ENCODE measurements at regions not wholly inside any gene's neighbourhood (a gene's known extent, or its start where the extent isn't known, plus 50 kb on each side); places are given as distances from the start of the nearest gene placed in this dataset.
A peak's percentile ranks its signal among the peaks of the same experiment; 100 is the strongest.
"Not testable (repeated sequence)": the region's sequence is repeated elsewhere in the genome, so short reads cannot be mapped to it uniquely, and the experiment has no call there.

GRCh38 chr22:25431637-25432342 lies 132.7 kb upstream of the GRK3 start:
- H3K9me3 ChIP-seq (ENCODE audit: control insufficient read depth in 1 of 2, low read length in 2 of 2); H3K27ac ChIP-seq (ENCODE audit: low read depth, low read length); H3K4me1 ChIP-seq (ENCODE audit: control insufficient read depth in 1 of 2, insufficient read depth in 2 of 2, low read length in 2 of 2): not testable (repeated sequence)

DNA sequence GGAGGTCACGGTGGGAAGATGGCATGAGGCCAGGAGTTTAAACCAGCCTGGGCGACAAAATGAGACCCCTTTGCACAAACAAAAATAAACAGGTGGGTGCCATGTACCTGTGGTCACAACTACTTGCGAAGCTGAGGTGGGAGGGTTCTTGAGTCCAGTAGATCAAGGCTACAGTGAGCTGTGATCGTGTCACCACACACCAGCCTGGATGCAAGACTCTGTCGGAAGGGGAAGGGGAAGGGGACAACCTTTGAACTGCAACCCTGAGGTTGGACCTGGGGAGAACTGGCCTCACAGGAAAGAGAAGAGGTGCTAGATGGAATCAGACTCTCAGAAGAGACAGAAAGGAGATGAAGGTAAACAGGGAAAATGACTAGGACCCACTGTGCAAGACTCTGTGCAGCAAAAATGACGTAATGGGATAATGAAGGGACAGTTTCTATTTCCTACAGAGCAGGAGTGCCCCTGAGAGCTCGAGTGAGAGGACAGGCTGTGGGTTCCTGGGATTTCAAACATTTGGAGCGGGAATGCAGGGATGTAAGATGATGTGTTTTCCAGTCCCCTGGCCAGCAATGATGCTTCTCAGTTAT lies 131.0 kb upstream of the GRK3 start:
- not testable (repeated sequence) for H3K27me3 ChIP-seq (ENCODE audit: control insufficient read depth in 1 of 2, insufficient read depth in 2 of 2, low read length in 2 of 2); H3K4me3 ChIP-seq (ENCODE audit: low read depth in 1 of 2, low read length in 2 of 2); H3K36me3 ChIP-seq (ENCODE audit: control insufficient read depth in 1 of 2, insufficient read depth in 2 of 2, low read length in 2 of 2); H3K4me1 ChIP-seq (ENCODE audit: control insufficient read depth in 1 of 2, insufficient read depth in 2 of 2, low read length in 2 of 2); H3K9ac ChIP-seq (ENCODE audit: low read depth in 1 of 2, low read length in 2 of 2); H3K9me3 ChIP-seq (ENCODE audit: control insufficient read depth in 1 of 2, low read length in 2 of 2); H3K27ac ChIP-seq (ENCODE audit: low read depth, low read length)

More at GRCh38 chr22:25431637-25432342, 132.7 kb upstream of the GRK3 start:
- H3K36me3 ChIP-seq (ENCODE audit: control insufficient read depth in 1 of 2, insufficient read depth in 2 of 2, low read length in 2 of 2); H3K9ac ChIP-seq (ENCODE audit: low read depth in 1 of 2, low read length in 2 of 2); H3K4me3 ChIP-seq (ENCODE audit: low read depth in 1 of 2, low read length in 2 of 2); H3K27me3 ChIP-seq (ENCODE audit: control insufficient read depth in 1 of 2, insufficient read depth in 2 of 2, low read length in 2 of 2): not testable (repeated sequence)

- Histone ChIP-seq H3K27me3 (ENCODE audit: control insufficient read depth in 1 of 2, insufficient read depth in 2 of 2, low read length in 2 of 2) (no peaks in the 10 kb centered on the region), H3K9ac (ENCODE audit: low read depth in 1 of 2, low read length in 2 of 2) (no peak overlapping the region), H3K36me3 (ENCODE audit: control insufficient read depth in 1 of 2, insufficient read depth in 2 of 2, low read length in 2 of 2) (no peaks in the 10 kb centered on the region), H3K4me3 (ENCODE audit: low read depth in 1 of 2, low read length in 2 of 2) (no peak overlapping the region), H3K27ac (ENCODE audit: low read depth, low read length) (no peak overlapping the region), H3K4me1 (ENCODE audit: control insufficient read depth in 1 of 2, insufficient read depth in 2 of 2, low read length in 2 of 2) (no peaks in the 10 kb centered on the region), H3K9me3 (ENCODE audit: control insufficient read depth in 1 of 2, low read length in 2 of 2) (no peaks in the 10 kb centered on the region)
These were observed 126.9 kb upstream of the GRK3 start for GRCh38 chr22:25437414-25438160.

- Histone ChIP-seq H3K9ac (ENCODE audit: low read depth in 1 of 2, low read length in 2 of 2) (peak overlapping the region; percentile 15 to 16), H3K27ac (ENCODE audit: low read depth, low read length) (no peak overlapping the region), H3K4me1 (ENCODE audit: control insufficient read depth in 1 of 2, insufficient read depth in 2 of 2, low read length in 2 of 2) (peaks cover 21 to 23% of the 10 kb centered on the region in 2 donors)
These were observed 117.3 kb upstream of the GRK3 start for GRCh38 chr22:25447067-25447685.

DNA sequence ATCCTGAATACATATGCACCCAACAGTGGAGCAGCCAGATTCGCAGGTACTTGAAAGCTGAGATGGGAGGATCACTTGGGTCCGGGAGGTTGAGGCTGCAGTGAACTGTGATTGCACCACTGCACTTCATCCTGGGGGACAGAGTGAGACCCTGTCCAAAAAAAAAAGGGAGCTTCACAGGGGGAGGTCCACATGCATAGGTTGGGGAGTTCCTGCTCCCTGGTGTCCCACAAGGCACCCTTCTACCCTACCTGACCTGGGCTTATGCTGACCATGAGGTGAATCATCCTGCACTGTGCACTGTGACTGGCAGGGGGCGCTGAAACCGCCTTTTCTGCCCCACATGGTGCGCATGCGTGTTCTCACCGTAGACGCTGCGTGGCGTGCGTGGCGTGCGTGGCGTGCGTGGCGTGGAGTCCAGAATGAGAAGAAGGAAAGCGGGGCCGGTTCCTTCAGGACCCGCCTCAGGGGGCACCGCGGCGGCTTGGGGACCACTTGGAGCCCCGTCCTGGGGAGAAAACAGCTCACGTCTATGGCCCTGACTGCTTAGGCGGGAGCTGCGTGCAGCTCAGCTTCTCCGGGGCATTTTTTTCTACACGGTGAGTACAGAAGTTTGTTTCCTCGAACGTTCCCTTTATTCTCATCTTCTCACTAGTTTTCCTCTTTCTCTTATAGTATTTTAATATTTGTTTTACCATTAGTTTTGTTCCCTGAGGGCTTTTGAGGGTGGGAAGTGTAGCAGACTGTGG lies 116.6 kb upstream of the GRK3 start:
- Histone ChIP-seq H3K27ac (ENCODE audit: low read depth, low read length) (no peak overlapping the region), H3K9me3 (ENCODE audit: control insufficient read depth in 1 of 2, low read length in 2 of 2) (no peaks in the 10 kb centered on the region), H3K4me1 (ENCODE audit: control insufficient read depth in 1 of 2, insufficient read depth in 2 of 2, low read length in 2 of 2) (peaks cover 22 to 23% of the 10 kb centered on the region in 2 donors), H3K9ac (ENCODE audit: low read depth in 1 of 2, low read length in 2 of 2) (peak overlapping the region; percentile 83 to 86), H3K36me3 (ENCODE audit: control insufficient read depth in 1 of 2, insufficient read depth in 2 of 2, low read length in 2 of 2) (no peaks in the 10 kb centered on the region), H3K4me3 (ENCODE audit: low read depth in 1 of 2, low read length in 2 of 2) (peak overlapping the region; percentile 87 to 98), H3K27me3 (ENCODE audit: control insufficient read depth in 1 of 2, insufficient read depth in 2 of 2, low read length in 2 of 2) (no peaks in the 10 kb centered on the region)

More at GRCh38 chr22:25447067-25447685, 117.3 kb upstream of the GRK3 start:
- Histone ChIP-seq H3K27me3 (ENCODE audit: control insufficient read depth in 1 of 2, insufficient read depth in 2 of 2, low read length in 2 of 2) (no peaks in the 10 kb centered on the region), H3K4me3 (ENCODE audit: low read depth in 1 of 2, low read length in 2 of 2) (peak overlapping the region; percentile 87 to 98), H3K36me3 (ENCODE audit: control insufficient read depth in 1 of 2, insufficient read depth in 2 of 2, low read length in 2 of 2) (no peaks in the 10 kb centered on the region), H3K9me3 (ENCODE audit: control insufficient read depth in 1 of 2, low read length in 2 of 2) (no peaks in the 10 kb centered on the region)

DNA sequence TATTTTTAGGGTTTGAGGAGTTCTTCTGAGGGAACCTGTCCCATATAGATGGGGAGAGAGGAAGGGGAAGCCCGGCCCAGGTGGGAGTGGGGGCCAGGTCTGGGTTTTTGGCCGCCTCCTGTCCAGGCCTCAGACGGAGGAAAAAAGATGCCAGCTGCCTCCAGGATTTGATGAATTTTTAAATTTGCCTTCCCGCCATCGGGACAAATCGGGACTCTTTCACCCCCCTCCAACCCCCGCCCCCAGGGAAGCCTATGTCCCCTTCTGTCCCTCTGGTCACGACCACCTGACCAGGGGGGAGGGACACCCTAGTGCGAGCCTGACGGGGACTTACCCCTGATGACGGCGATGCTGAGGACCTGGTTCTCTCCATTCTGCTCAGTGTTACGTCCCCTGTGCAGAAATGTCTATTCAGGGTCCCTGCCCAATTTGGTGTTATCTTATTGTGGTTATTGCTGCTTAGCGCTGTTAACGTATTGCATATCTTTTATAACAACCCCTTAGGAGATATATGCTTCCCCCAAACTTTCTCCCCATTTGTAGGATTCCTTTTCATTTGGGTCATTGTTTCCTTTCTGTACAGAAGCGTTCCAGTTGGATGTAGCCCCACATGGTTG lies 115.9 kb upstream of the GRK3 start:
- Histone ChIP-seq H3K4me3 (ENCODE audit: low read depth in 1 of 2, low read length in 2 of 2) (peak overlapping the region; percentile 87 to 98), H3K27me3 (ENCODE audit: control insufficient read depth in 1 of 2, insufficient read depth in 2 of 2, low read length in 2 of 2) (no peaks in the 10 kb centered on the region), H3K36me3 (ENCODE audit: control insufficient read depth in 1 of 2, insufficient read depth in 2 of 2, low read length in 2 of 2) (peaks cover 2 to 4% of the 10 kb centered on the region in 2 donors), H3K9me3 (ENCODE audit: control insufficient read depth in 1 of 2, low read length in 2 of 2) (no peaks in the 10 kb centered on the region), H3K9ac (ENCODE audit: low read depth in 1 of 2, low read length in 2 of 2) (peak overlapping the region; percentile 83 to 86), H3K27ac (ENCODE audit: low read depth, low read length) (no peak overlapping the region), H3K4me1 (ENCODE audit: control insufficient read depth in 1 of 2, insufficient read depth in 2 of 2, low read length in 2 of 2) (peaks cover 22 to 23% of the 10 kb centered on the region in 2 donors)

DNA sequence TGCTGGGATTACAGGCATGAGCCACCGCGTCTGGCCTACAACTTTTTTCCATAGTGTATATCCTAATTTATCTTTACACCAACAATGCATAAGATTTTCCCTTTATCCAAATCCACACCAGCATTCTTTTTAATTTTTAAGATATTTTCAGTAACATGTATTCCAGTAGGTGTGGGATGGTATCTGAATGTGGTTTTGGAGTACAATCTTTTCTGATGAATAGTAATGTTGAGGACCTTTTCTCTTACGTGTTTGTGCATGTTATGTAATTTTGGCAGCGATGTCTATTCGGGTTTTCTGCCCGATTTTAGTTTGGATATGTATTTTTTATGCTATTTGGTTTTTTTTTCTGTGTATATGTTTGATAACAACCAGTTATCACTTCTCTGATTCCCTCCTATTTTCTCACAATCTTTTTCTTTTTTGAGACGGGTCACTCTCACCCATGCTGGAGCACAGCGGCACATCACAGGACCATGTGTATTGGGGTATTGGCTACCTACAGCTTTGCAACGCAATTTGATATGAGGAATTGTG lies 114.6 kb upstream of the GRK3 start:
- Histone ChIP-seq H3K36me3 (ENCODE audit: control insufficient read depth in 1 of 2, insufficient read depth in 2 of 2, low read length in 2 of 2) (peaks cover 7 to 10% of the 10 kb centered on the region in 2 donors), H3K4me3 (ENCODE audit: low read depth in 1 of 2, low read length in 2 of 2) (no peak overlapping the region)

DNA sequence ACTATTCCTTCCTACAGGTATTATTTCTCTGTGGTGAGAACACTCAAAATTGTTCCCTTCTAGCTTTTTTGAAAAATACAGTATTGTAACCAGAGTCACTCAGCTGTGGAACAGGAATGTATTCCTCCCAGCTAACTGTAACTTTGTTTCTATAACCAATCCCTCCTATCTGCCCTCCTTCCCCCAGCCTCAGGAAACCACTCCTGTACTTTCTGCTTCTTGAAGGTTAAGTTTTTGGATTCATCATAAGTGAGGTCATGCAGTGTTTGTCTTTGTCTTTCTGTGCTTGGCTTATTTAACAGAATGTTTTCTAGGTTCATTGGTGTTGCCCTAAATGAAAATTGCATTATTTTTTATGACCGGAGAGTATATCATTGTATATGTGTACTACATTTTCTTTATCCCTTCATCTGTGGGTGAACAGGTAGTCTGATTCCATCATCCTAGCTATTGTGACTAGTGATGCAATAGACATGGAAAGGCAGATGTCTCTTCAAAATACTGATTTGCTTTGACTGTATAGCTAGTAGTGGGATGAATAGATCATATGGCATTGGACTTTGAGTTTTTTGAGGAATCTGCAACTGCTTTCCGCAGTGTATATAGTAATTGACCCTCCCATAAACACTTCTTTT lies 112.9 kb upstream of the GRK3 start:
- H3K4me3 ChIP-seq (ENCODE audit: low read depth in 1 of 2, low read length in 2 of 2): no peak overlapping the region
- no peaks in the 10 kb centered on the region for H3K27me3 ChIP-seq (ENCODE audit: control insufficient read depth in 1 of 2, insufficient read depth in 2 of 2, low read length in 2 of 2)
- no peak overlapping the region for H3K9ac ChIP-seq (ENCODE audit: low read depth in 1 of 2, low read length in 2 of 2)
- H3K9me3 ChIP-seq (ENCODE audit: control insufficient read depth in 1 of 2, low read length in 2 of 2): no peaks in the 10 kb centered on the region
- peaks cover 22 to 23% of the 10 kb centered on the region in 2 donors for H3K4me1 ChIP-seq (ENCODE audit: control insufficient read depth in 1 of 2, insufficient read depth in 2 of 2, low read length in 2 of 2)
- H3K36me3 ChIP-seq (ENCODE audit: control insufficient read depth in 1 of 2, insufficient read depth in 2 of 2, low read length in 2 of 2): peaks cover 7 to 12% of the 10 kb centered on the region in 2 donors
- no peak overlapping the region for H3K27ac ChIP-seq (ENCODE audit: low read depth, low read length)

More for the DNA sequence above, 114.6 kb upstream of the GRK3 start:
- H3K27ac ChIP-seq (ENCODE audit: low read depth, low read length): no peak overlapping the region
- no peaks in the 10 kb centered on the region for H3K27me3 ChIP-seq (ENCODE audit: control insufficient read depth in 1 of 2, insufficient read depth in 2 of 2, low read length in 2 of 2)
- H3K9ac ChIP-seq (ENCODE audit: low read depth in 1 of 2, low read length in 2 of 2): no peak overlapping the region
- no peaks in the 10 kb centered on the region for H3K9me3 ChIP-seq (ENCODE audit: control insufficient read depth in 1 of 2, low read length in 2 of 2)
- H3K4me1 ChIP-seq (ENCODE audit: control insufficient read depth in 1 of 2, insufficient read depth in 2 of 2, low read length in 2 of 2): peaks cover 22 to 23% of the 10 kb centered on the region in 2 donors

All from duodenal mucosa (tissue), 2 donors.